H1 (cell line): ENCODE measurements at regions not wholly inside any gene's neighbourhood (a gene's known extent, or its start where the extent isn't known, plus 50 kb on each side); places are given as distances from the start of the nearest gene placed in this dataset.

ENCODE experiments used
- CTCF ChIA-PET: fragments of 300-600 bp; sonication (Branson Sonifier 250); formaldehyde crosslinking; loops from one replicate; lab custom pipeline; 2021; ENCODE audit not compliant: partially characterized antibody; lab: Charles Lee
- POLR2A ChIA-PET: fragments of 300-600 bp; sonication (Branson Sonifier 250); formaldehyde crosslinking; loops from one replicate; lab custom pipeline; 2021; ENCODE audit warnings: inconsistent platforms; ENCODE audit not compliant: partially characterized antibody; lab: Charles Lee
- DNase-seq, 2 experiments: peaks; one replicate each; pipeline versions ENCODE4 v3.0.0 to v3.0.0-alpha.2; 2010 to 2022; ENCODE audit warnings: low spot score in 2 of 2, low read depth in 1 of 2, mixed read lengths in 1 of 2
- FAIRE-seq: peaks from 2 replicates; lab custom pipeline; 2011; peaks lifted over from hg19 to GRCh38; lab: Jason Lieb, UNC
- H2AFZ ChIP-seq: 2 replicates; pipeline ENCODE4 v1.8.1; 2012; ENCODE audit warnings: low read length, inconsistent platforms
- H2AK5ac ChIP-seq: 2 replicates; pipeline ENCODE4 v1.6.1; 2013; ENCODE audit warnings: low read depth, low read length
- H2BK120ac ChIP-seq: replicated peaks from 2 replicates; pipeline ENCODE3; 2013; ENCODE audit warnings: low read depth, low read length, inconsistent platforms
- H2BK12ac ChIP-seq: 2 replicates; pipeline ENCODE4 v1.6.1; 2013; ENCODE audit warnings: low read depth, low read length
- H2BK15ac ChIP-seq: 2 replicates; pipeline ENCODE4 v1.6.1; 2013; ENCODE audit warnings: low read length
- H2BK20ac ChIP-seq: 2 replicates; pipeline ENCODE4 v1.6.1; 2013; ENCODE audit warnings: low read length
- H2BK5ac ChIP-seq: 2 replicates; pipeline ENCODE4 v1.6.1; 2013; ENCODE audit warnings: low read depth, low read length
- H3K14ac ChIP-seq: 2 replicates; pipeline ENCODE4 v1.6.1; 2013; ENCODE audit warnings: inconsistent platforms; ENCODE audit not compliant: insufficient read length
- H3K18ac ChIP-seq: 2 replicates; pipeline ENCODE4 v1.6.1; 2013; ENCODE audit warnings: low read length; ENCODE audit errors: extremely low read depth
- H3K23ac ChIP-seq: 2 replicates; pipeline ENCODE4 v1.6.1; 2013; ENCODE audit warnings: inconsistent platforms; ENCODE audit not compliant: insufficient read length
- H3K23me2 ChIP-seq: 2 replicates; pipeline ENCODE4 v1.6.1; 2013; ENCODE audit warnings: low read depth, low read length
- H3K27ac ChIP-seq: 2 replicates; pipeline ENCODE4 v1.6.1; 2011; ENCODE audit warnings: low read depth, low read length, inconsistent platforms
- H3K27me3 ChIP-seq, 4 experiments: replicated peaks in 1 of 4; 1 replicate in 1 of 4; 2 replicates in 3 of 4; pipeline versions ENCODE4 v1.6.1 to v1.8.1; 2011 to 2013; ENCODE audit warnings: low read length in 3 of 4, mild to moderate bottlenecking in 3 of 4, inconsistent platforms in 2 of 4, mixed read lengths in 2 of 4, moderate library complexity in 1 of 4; ENCODE audit not compliant: control insufficient read depth in 3 of 4, insufficient read depth in 3 of 4; ENCODE audit errors: extremely low read depth in 1 of 4
- H3K36me3 ChIP-seq, 4 experiments: 2 replicates each; pipeline versions ENCODE4 v1.6.1 to v1.8.1; 2011 to 2013; ENCODE audit warnings: mild to moderate bottlenecking in 4 of 4, low read length in 3 of 4, moderate library complexity in 2 of 4, control low read depth in 1 of 4, inconsistent platforms in 1 of 4; ENCODE audit not compliant: insufficient read depth in 4 of 4, control insufficient read depth in 2 of 4
- H3K4ac ChIP-seq: replicated peaks from 2 replicates; pipeline ENCODE3; 2013; ENCODE audit warnings: low read length, low read depth, mixed read lengths, inconsistent platforms; ENCODE audit not compliant: insufficient read length
- H3K4me1 ChIP-seq, 4 experiments: replicated peaks in 1 of 4; 1 replicate in 1 of 4; 2 replicates in 3 of 4; pipeline versions ENCODE4 v1.6.1 to v1.8.1; 2011 to 2013; ENCODE audit warnings: low read length in 3 of 4, inconsistent platforms in 2 of 4, mixed read lengths in 1 of 4; ENCODE audit not compliant: insufficient read depth in 4 of 4, control insufficient read depth in 3 of 4
- H3K4me2 ChIP-seq, 2 experiments: 2 replicates each; pipeline versions ENCODE4 v1.6.1 to v1.8.1; 2011 to 2013; ENCODE audit warnings: low read depth in 2 of 2, low read length in 2 of 2, control low read depth in 1 of 2, inconsistent platforms in 1 of 2, mild to moderate bottlenecking in 1 of 2; ENCODE audit not compliant: insufficient read depth in 1 of 2
- H3K4me3 ChIP-seq, 4 experiments: fragments of 200-600, 300-600 bp in 1 of 4; sonication (generic), shearing (Covaris generic), sonication (Bioruptor Twin) in 1 of 4; 2 replicates each; pipeline versions ENCODE4 v1.5.1 to v1.8.1; 2011 to 2016; ENCODE audit warnings: low read length in 4 of 4, low read depth in 3 of 4, control low read depth in 2 of 4, inconsistent platforms in 2 of 4, mild to moderate bottlenecking in 2 of 4, mixed read lengths in 1 of 4, moderate library complexity in 1 of 4; ENCODE audit not compliant: insufficient read depth in 2 of 4; ENCODE audit errors: extremely low read depth in 1 of 4
- H3K56ac ChIP-seq: replicated peaks from 2 replicates; pipeline ENCODE3; 2013; ENCODE audit warnings: low read depth, mild to moderate bottlenecking, mixed read lengths, low read length, inconsistent platforms; ENCODE audit not compliant: insufficient read length
- H3K79me1 ChIP-seq: 2 replicates; pipeline ENCODE4 v1.6.1; 2013; ENCODE audit warnings: low read depth, low read length, control low read depth
- H3K79me2 ChIP-seq, 2 experiments: 2 replicates each; pipeline versions ENCODE4 v1.6.1 to v1.8.1; 2012 to 2013; ENCODE audit warnings: low read length in 2 of 2, mild to moderate bottlenecking in 2 of 2, inconsistent platforms in 1 of 2; ENCODE audit not compliant: insufficient read depth in 2 of 2, control insufficient read depth in 1 of 2
- H3K9ac ChIP-seq, 4 experiments: replicated peaks in 1 of 4; 1 replicate in 1 of 4; 2 replicates in 3 of 4; pipeline versions ENCODE4 v1.6.1 to v1.8.1; 2011 to 2013; ENCODE audit warnings: low read depth in 3 of 4, low read length in 3 of 4, control low read depth in 2 of 4, mild to moderate bottlenecking in 2 of 4, moderate library complexity in 2 of 4, inconsistent platforms in 1 of 4; ENCODE audit errors: extremely low read depth in 1 of 4
- H3K9me3 ChIP-seq, 2 experiments: 2 replicates each; pipeline versions ENCODE4 v1.6.1 to v1.8.1; 2012 to 2013; ENCODE audit warnings: mild to moderate bottlenecking in 2 of 2, moderate library complexity in 2 of 2, control low read depth in 1 of 2, inconsistent platforms in 1 of 2, low read depth in 1 of 2, low read length in 1 of 2, mixed read lengths in 1 of 2; ENCODE audit not compliant: insufficient read depth in 2 of 2
- H4K20me1 ChIP-seq, 2 experiments: replicated peaks in 1 of 2; 2 replicates each; pipeline versions ENCODE3 to v1.8.1; 2011 to 2013; ENCODE audit warnings: inconsistent platforms in 2 of 2, low read length in 2 of 2, mild to moderate bottlenecking in 1 of 2; ENCODE audit not compliant: insufficient read depth in 2 of 2, control insufficient read depth in 1 of 2
- H4K5ac ChIP-seq: 2 replicates; pipeline ENCODE4 v1.6.1; 2013; ENCODE audit warnings: low read length, low read depth, mixed read lengths, inconsistent platforms; ENCODE audit not compliant: insufficient read length
- H4K8ac ChIP-seq: 2 replicates; pipeline ENCODE4 v1.8.0; 2013; ENCODE audit warnings: mild to moderate bottlenecking, moderate library complexity, low read length, inconsistent platforms; ENCODE audit not compliant: insufficient read depth; ENCODE audit errors: extremely low read depth
- H4K91ac ChIP-seq: replicated peaks from 2 replicates; pipeline ENCODE3; 2013; ENCODE audit warnings: low read length, mixed read lengths, inconsistent platforms; ENCODE audit not compliant: insufficient read length
- ATF2 ChIP-seq: IDR thresholded peaks from 2 replicates; pipeline ENCODE4 v1.6.1; 2012; ENCODE audit warnings: low read length, inconsistent platforms
- CREB1 ChIP-seq: IDR thresholded peaks from 2 replicates; pipeline ENCODE4 v1.6.1; 2012; ENCODE audit warnings: inconsistent platforms
- GABPA ChIP-seq: IDR thresholded peaks from 2 replicates; pipeline ENCODE4 v1.6.1; 2011; ENCODE audit warnings: mild to moderate bottlenecking, low read length, moderate library complexity, borderline replicate concordance; ENCODE audit not compliant: insufficient read depth
- GTF2F1 ChIP-seq: IDR thresholded peaks from 2 replicates; pipeline ENCODE4 v1.6.1; 2012; ENCODE audit warnings: low read depth, low read length, improper control_type of control experiment, borderline replicate concordance
- KDM4A ChIP-seq: IDR thresholded peaks from one replicate; pipeline ENCODE4 v1.7.1; 2012; ENCODE audit warnings: low read depth, mild to moderate bottlenecking, moderate library complexity, low read length, inconsistent platforms; ENCODE audit not compliant: severe bottlenecking
- MAFK ChIP-seq: IDR thresholded peaks from 2 replicates; pipeline ENCODE4 v1.6.1; 2012; ENCODE audit warnings: low read depth, mild to moderate bottlenecking, improper control_type of control experiment, low read length
- RAD21 ChIP-seq, 2 experiments: IDR thresholded peaks in 1 of 2; conservative IDR thresholded peaks in 1 of 2; 2 replicates each; pipeline ENCODE4 v1.6.1; 2011; ENCODE audit warnings: low read depth in 2 of 2, low read length in 2 of 2, improper control_type of control experiment in 1 of 2, inconsistent platforms in 1 of 2, mild to moderate bottlenecking in 1 of 2, moderate library complexity in 1 of 2
- SUZ12 ChIP-seq: fragments of 200-600 bp; sonication (generic); IDR thresholded peaks from 2 replicates; pipeline ENCODE4 v1.6.1; 2012; ENCODE audit warnings: mild to moderate bottlenecking, inconsistent platforms, low read length, moderate library complexity, mixed read lengths
- USF2 ChIP-seq: IDR thresholded peaks from 2 replicates; pipeline ENCODE4 v1.6.1; 2011; ENCODE audit warnings: low read length, improper control_type of control experiment
- YY1 ChIP-seq: IDR thresholded peaks from 2 replicates; pipeline ENCODE4 v1.6.1; 2011; ENCODE audit warnings: low read depth, mild to moderate bottlenecking, low read length
- WGBS, 2 experiments: shearing (Covaris generic) in 1 of 2; methylation state at CpG; one replicate each; pipeline versions ENCODE4 v1.1.6 to v1.1.7; 2013 to 2015; ENCODE audit warnings: low lambda C conversion rate in 2 of 2, mixed read lengths in 2 of 2, inconsistent platforms in 1 of 2, low coverage in 1 of 2, missing lambda C conversion rate in 1 of 2; ENCODE audit not compliant: insufficient replicate concordance in 2 of 2, insufficient coverage in 1 of 2, insufficient read length in 1 of 2; ENCODE audit errors: extremely low coverage in 1 of 2, missing lambda C conversion rate in 1 of 2; 5-methylcytosine and 5-hydroxymethylcytosine counted together

DNA sequence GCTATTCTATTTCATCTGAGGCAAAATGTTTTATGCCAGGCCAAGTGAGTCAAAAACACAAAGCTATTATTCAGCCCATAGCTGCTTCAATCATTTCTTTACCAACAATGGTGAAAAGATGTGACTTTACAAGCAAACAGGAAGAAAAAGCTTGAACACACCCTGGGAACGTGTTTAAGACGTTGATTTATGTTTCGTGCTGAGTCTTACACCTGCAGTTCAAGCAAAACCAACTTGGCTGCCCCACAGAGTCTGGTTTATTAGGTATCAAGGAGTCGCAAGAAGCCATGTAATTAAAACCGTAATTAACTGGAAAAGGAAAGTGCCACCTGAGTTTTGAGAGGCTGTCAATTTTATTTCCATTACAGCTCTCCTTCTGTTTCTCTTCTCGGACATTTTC, 295.5 kb downstream of the MEIS1 start:
- Histone ChIP-seq H3K4me2 (no peak overlapping the region), H2BK15ac (no peak overlapping the region), H3K23me2 (no peaks in the 10 kb centered on the region; the same call in 1 of the 2 replicates), H2AK5ac (no peak overlapping the region), H3K79me2 (no peaks in the 10 kb centered on the region), H3K14ac (no peak overlapping the region), H4K5ac (no peak overlapping the region), H3K79me1 (no peaks in the 10 kb centered on the region), H4K91ac (no peak overlapping the region), H3K9ac (no peak overlapping the region), H3K4me3 (no peak overlapping the region), H3K36me3 (no peaks in the 10 kb centered on the region), H2AFZ (no peak overlapping the region), H3K4ac (no peak overlapping the region), H3K4me1 (0 out of 7 replicates have a peak, but pooled peaks cover 0 to 3% (median 0%) of the 10 kb centered on the region in 4 experiments), H2BK20ac (no peak overlapping the region), H2BK120ac (no peak overlapping the region), H2BK12ac (no peak overlapping the region), H3K27ac (no peak overlapping the region), H3K23ac (no peak overlapping the region), H3K27me3 (no peaks in the 10 kb centered on the region), H4K20me1 (no peaks in the 10 kb centered on the region), H3K18ac (no peak overlapping the region), H2BK5ac (no peak overlapping the region), H3K9me3 (no peaks in the 10 kb centered on the region), H4K8ac (no peak overlapping the region), H3K56ac (no peak overlapping the region)
- no peak for FAIRE-seq
- ChIA-PET CTCF (interaction anchor here (1.0 kb wide), 1 partner anchor 504 kb away, joined by 3 read pairs; no protein-coding TSS in a partner anchor), POLR2A (no interaction called here)
- no peak for DNase-seq
- TF ChIP-seq CREB1 (no peak), KDM4A (no peak), GABPA (no peak), SUZ12 (no peak), RAD21 (IDR thresholded peaks at IDR 0.05 in 1 of 2, conservative IDR thresholded peaks at IDR 0.05 in 1 of 2; ENCODE audit: low read depth in 2 of 2, low read length in 2 of 2) (no peak), USF2 (no peak), MAFK (no peak), YY1 (no peak), GTF2F1 (no peak), ATF2 (no peak)
- WGBS, 2 experiments: 85% methylated on average over 6 of the region's 6 CpGs; no CpG with 5 or more reads in 1 of the 2 experiments
